ENCODE measurements at regions not wholly inside any gene's neighbourhood (a gene's known extent, or its start where the extent isn't known, plus 50 kb on each side); places are given as distances from the start of the nearest gene placed in this dataset.

DNA sequence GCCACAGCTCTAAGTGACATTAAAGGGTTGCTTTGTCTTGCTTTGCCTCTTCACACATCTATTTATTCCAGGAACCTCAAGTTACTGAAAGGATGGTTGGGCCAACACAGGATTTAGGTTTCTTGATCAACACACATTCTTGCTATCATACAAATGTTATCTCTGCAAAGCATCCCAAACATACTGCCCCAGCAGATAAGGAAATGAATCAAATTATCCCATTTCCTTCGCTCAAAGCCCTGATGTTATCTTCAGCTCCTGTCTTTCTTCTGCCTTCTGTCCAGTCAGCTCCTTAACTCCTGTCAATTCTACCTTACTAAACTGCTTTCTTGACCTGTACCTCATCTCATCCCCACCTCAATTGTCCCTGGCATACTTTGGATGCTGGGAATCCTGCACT, 355.9 kb upstream of the TENM4 start:
- DNase-seq (ENCODE audit: low read depth), result no peak

DNA sequence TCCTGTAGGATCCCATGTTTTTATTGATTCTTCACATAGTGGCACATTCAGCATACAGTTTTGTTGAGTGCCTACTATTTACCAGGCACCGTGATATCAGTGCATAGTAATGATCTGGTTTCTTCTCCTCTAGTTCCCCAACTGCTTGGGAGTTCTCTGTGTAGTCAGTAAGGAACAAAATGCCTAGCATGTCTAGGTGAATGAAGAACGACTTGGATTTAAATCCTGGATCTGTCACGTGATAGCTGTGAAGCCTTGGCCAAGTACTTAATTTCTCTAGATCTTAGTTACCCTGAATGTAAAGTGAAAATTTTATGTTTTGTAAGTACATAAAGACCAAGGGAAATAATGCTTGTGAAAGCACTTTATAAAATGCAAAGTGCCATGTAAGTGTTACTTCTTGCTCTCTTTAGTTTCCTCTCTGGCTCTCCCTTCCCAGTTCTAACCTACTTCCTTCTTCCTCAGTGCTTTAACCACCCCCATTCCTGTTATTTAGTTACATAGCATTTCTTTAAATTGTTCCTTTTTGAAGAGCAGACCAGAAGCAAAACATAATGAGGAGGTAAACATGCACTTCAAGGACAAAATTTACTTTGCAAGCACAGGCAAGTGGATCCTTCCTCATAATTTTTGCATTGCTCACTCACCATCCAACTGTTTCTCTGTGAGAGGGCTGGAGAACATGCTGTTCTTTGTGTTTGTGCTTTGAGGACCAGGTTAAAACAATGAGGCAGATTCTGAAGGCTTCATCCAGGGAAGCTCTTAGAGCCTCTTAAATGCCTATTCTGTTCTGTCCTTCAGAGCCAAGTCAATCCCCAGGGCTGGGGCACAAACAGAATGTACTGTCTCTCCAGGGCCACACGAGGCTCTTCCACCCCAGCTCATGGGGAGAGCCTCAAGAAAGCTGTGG, 353.9 kb upstream of the TENM4 start:
- no peak for DNase-seq (ENCODE audit: low read depth)

GRCh38 chr11:79794057-79794456, 353.2 kb upstream of the TENM4 start:
- no peak for DNase-seq (ENCODE audit: low read depth)

- no peak for DNase-seq (ENCODE audit: low read depth)
Observed at GRCh38 chr11:79786961-79787360, 346.1 kb upstream of the TENM4 start.

DNA sequence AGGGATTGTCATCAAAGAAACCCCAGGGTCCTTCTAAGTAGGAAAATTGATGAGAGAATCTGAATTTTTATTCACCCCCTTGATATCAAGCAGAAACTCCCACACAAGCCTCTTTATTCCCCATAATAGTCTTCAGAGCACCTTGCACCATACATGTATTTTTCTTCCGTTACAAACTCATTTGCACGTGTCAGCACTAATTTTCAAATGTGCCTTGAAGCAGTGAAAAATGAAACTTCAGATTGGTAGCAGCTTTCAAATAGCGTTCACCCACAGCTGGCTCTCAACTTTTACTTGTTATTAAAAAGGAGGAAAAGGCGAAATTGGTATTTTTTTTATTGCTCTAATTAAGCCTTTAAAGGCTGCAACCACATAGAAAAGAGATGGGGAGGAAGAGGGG, 343.0 kb upstream of the TENM4 start:
- no peak for DNase-seq (ENCODE audit: low read depth)

DNA sequence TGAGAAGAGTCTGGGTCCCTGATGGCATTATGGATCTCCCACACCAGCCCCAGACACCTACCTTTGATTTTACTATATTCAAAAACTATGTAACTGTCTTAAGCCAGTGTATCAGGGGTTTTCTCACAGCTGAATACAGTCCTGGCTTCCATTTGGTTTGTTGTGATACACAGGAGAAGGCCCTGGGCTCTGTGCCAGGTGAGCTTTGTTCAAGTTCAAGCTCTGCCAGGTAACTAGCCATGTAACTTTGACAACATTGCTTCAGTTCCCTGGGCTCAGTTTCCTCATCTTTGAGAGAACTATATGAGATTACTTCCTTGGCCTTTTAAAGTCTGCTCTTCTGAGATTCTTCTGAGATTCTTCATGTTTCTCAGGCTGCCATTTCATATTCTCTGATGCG, 327.5 kb upstream of the TENM4 start:
- no peak for DNase-seq (ENCODE audit: low read depth)

DNA sequence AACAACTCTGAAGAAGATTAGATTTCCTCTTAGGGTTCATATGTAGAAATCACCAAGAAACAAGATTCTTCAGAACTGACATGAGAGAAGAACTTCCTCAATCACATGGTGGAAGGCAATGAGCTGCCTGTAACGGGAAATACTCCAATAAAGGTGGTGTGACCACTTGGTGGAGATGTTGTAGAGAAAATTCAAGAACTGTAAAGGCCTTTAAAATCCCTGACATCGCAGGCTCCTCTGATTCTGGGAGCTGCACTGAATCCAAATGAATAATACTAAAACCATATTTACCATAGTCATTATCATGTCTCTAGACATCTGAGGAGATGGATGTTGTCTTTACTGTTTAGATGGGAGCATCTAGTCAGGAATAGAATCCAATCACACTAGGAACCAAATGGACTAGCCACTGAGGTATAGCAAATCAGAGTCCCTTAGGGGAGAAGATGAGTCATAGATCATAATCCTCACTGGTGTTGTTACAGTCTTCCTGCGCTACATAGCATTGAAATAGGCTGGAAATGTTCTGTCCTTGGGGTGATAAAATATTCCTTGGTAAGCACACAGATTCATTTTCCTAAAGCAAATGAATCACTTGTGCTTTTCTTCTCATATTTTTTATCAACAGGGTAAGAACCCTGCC, 321.6 kb upstream of the TENM4 start:
- DNase-seq (ENCODE audit: low read depth), result peak; percentile 11

- no peak for DNase-seq (ENCODE audit: low read depth)
Observed at GRCh38 chr11:79758325-79758724, 317.5 kb upstream of the TENM4 start.

GRCh38 chr11:79747406-79747805, 306.6 kb upstream of the TENM4 start:
- no peak for DNase-seq (ENCODE audit: low read depth)

GRCh38 chr11:79744941-79745340, 304.1 kb upstream of the TENM4 start:
- DNase-seq (ENCODE audit: low read depth), result no peak

GRCh38 chr11:79742176-79742575, 301.3 kb upstream of the TENM4 start:
- no peak for DNase-seq (ENCODE audit: low read depth)

GRCh38 chr11:79739591-79739990, 298.8 kb upstream of the TENM4 start:
- no peak for DNase-seq (ENCODE audit: low read depth)

- DNase-seq (ENCODE audit: low read depth), result no peak
Observed at GRCh38 chr11:79727221-79727620, 286.4 kb upstream of the TENM4 start.

GRCh38 chr11:79720115-79720514, 279.3 kb upstream of the TENM4 start:
- no peak for DNase-seq (ENCODE audit: low read depth)

DNA sequence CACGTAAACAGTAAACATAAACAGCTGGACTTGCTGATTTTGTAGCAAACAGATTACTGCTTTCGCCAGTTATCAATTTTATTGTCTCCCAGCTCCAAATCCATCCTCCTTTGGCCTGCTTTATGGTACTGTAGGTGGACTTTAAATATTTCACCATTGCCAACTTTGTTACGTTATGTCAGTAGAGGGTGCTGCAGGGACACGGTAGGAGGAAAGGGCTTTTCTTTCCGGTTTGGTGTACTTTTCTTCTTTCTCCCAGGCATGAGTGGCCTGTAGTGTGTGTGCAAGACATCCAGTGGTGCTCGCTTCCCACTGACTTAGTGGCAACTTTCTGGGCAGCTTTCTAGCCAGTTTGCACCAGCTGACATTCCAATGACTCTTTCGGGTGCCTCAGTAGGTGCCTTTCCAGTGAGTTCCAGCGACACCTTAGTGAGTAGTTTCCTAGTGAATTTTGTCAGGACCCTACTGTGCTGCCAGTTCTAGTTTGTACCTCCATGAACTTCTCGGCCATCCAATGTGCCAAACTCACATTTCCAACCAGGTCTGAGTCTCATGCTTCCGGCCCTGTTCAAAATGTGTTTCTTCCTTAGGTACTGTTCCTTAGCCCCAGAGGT, 267.6 kb upstream of the TENM4 start:
- DNase-seq (ENCODE audit: low read depth), result peak; percentile 53

- DNase-seq (ENCODE audit: low read depth), result no peak
Observed at GRCh38 chr11:79705648-79706047, 264.8 kb upstream of the TENM4 start.

- no peak for DNase-seq (ENCODE audit: low read depth)
Observed at GRCh38 chr11:79702303-79702702, 261.5 kb upstream of the TENM4 start.

DNA sequence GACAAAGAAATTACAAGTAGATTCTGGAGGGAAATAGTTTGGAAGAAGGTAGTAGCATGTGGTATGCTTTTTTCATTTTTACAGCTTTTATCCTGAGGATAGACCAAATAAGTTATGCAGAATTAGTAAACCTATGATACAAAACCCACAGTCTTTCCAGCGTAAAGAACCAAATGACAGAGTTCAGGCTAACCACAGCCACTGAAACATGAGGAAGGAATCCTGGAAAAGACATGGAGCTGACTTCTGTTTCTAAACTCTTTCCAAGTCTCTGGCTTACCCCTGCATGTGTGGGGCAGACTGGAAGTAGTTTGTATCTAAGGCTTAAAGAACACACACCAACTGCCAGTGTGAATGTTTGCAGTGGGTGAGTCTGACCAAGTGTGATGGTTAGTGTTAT, 258.4 kb upstream of the TENM4 start:
- no peak for DNase-seq (ENCODE audit: low read depth)

DNA sequence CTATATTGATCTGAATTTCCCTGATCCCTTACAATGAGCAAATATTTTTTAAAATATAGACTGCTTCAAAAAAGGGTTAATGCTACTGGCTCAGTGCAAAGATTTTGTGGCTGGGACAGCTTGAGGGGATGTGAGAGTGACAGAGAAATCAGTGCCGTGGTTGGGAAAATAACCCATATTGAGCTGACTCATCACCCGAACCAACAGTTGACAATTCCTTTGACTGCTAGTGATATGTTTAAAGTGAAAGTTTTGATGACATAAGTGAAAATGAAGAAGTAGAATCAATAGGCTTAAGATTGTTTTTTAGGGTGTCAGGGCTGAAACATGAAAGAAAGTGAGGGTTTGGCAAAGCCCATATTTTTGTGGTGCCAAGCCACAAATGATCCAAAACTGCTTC, 257.1 kb upstream of the TENM4 start:
- no peak for DNase-seq (ENCODE audit: low read depth)

- DNase-seq (ENCODE audit: low read depth), result no peak
Observed at GRCh38 chr11:79694368-79694767, 253.5 kb upstream of the TENM4 start.

- no peak for DNase-seq (ENCODE audit: low read depth)
Observed at GRCh38 chr11:79691445-79691844, 250.6 kb upstream of the TENM4 start.

DNA sequence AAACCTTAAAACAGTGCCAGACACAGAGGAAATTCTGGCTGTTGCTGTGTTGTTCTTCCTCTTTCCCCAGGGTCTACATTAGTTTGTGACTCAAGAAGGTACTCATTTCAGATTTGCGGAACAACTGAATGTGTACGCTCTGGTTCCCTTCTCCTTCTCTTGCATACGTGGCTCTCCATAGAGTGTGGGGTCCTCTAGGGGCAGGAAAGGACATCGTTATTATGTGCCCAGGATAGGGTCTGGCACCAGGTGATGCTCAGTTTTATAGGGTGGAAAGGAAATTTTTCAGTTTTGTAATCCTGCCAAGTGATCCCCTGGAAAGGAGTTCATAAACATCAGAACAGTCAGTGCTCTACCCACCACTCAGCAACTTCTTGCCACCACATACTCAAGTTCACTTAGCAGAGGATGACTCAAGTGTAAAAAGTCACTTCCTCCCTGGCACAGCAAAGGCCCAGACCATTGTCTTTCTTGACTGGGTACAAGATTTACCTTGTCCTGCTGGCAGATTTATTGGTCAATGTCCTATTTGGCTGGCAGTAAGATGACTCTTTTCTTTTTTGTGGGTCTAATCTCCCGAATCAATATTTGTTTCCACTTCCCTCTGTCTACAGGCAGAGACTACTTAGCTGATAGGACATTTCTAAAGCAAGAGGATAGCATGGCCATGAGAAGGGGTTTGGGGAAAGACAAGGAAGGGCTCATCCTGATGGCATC, 246.0 kb upstream of the TENM4 start:
- DNase-seq (ENCODE audit: low read depth), result no peak

Measured in RPMI7951 (cell line).